Liver (tissue), 8 donors: ENCODE measurements at regions not wholly inside any gene's neighbourhood (a gene's known extent, or its start where the extent isn't known, plus 50 kb on each side); places are given as distances from the start of the nearest gene placed in this dataset.

Experiments
- DNase-seq: peaks from one replicate; pipeline ENCODE4 v3.0.0-alpha.2; 2017; ENCODE audit warnings: low spot score
- H3K27ac ChIP-seq, 2 donors: one replicate each; pipeline ENCODE4 v1.7.0; 2013; ENCODE audit warnings: inconsistent platforms in 2 of 2, low read length in 2 of 2, control low read depth in 1 of 2, low read depth in 1 of 2, mild to moderate bottlenecking in 1 of 2
- H3K27me3 ChIP-seq, 4 donors: one replicate each; pipeline versions ENCODE4 v1.6.1 to v1.7.0; 2013; ENCODE audit warnings: low read length in 3 of 4, inconsistent platforms in 1 of 4, mild to moderate bottlenecking in 1 of 4, moderate library complexity in 1 of 4; ENCODE audit not compliant: control insufficient read depth in 4 of 4, insufficient read depth in 4 of 4
- H3K36me3 ChIP-seq, 4 donors: one replicate each; pipeline versions ENCODE4 v1.6.1 to v1.7.0; 2013; ENCODE audit warnings: low read length in 3 of 4, mild to moderate bottlenecking in 3 of 4, low read depth in 1 of 4, moderate library complexity in 1 of 4; ENCODE audit not compliant: control insufficient read depth in 4 of 4, insufficient read depth in 3 of 4
- H3K4me1 ChIP-seq, 4 donors: one replicate each; pipeline versions ENCODE4 v1.6.1 to v1.7.0; 2013; ENCODE audit warnings: low read length in 3 of 4, mild to moderate bottlenecking in 3 of 4, moderate library complexity in 1 of 4; ENCODE audit not compliant: control insufficient read depth in 4 of 4, insufficient read depth in 4 of 4
- H3K4me3 ChIP-seq, 3 donors: one replicate each; pipeline versions ENCODE4 v1.6.1 to v1.7.0; 2013; ENCODE audit warnings: low read length in 3 of 3, control low read depth in 1 of 3, low read depth in 1 of 3, mild to moderate bottlenecking in 1 of 3
- H3K9ac ChIP-seq, 2 donors: one replicate each; pipeline ENCODE4 v1.7.0; 2013; ENCODE audit warnings: low read length in 2 of 2, mild to moderate bottlenecking in 2 of 2, moderate library complexity in 2 of 2, control low read depth in 1 of 2, low read depth in 1 of 2
- H3K9me3 ChIP-seq, 4 donors: one replicate each; pipeline versions ENCODE4 v1.6.1 to v1.7.0; 2013; ENCODE audit warnings: low read length in 3 of 4; ENCODE audit not compliant: control insufficient read depth in 4 of 4
- CTCF ChIP-seq: fragments of 150-350 bp; IDR thresholded peaks from 2 replicates; pipeline ENCODE4 v1.5.1; 2017; ENCODE audit warnings: improper control_type of control experiment, low read depth, low read length; ENCODE audit not compliant: missing input control
- EGR1 ChIP-seq, 2 donors: IDR thresholded peaks; 2 replicates each; pipeline ENCODE4 v1.6.1; 2016 to 2018; ENCODE audit warnings: antibody characterized with exemption in 2 of 2, low read depth in 2 of 2
- FOXA1 ChIP-seq: IDR thresholded peaks from 2 replicates; pipeline ENCODE4 v1.6.1; 2016; ENCODE audit warnings: antibody characterized with exemption
- FOXA2 ChIP-seq: IDR thresholded peaks from 2 replicates; pipeline ENCODE4 v1.6.1; 2016; ENCODE audit warnings: antibody characterized with exemption
- GABPA ChIP-seq, 2 donors: IDR thresholded peaks in 1 of 2; conservative IDR thresholded peaks in 1 of 2; 2 replicates each; pipeline ENCODE4 v1.6.1; 2016; ENCODE audit warnings: antibody characterized with exemption in 2 of 2, mild to moderate bottlenecking in 1 of 2, moderate library complexity in 1 of 2
- HNF4A ChIP-seq, 2 donors: conservative IDR thresholded peaks; 2 replicates each; pipeline ENCODE4 v1.6.1; 2016; ENCODE audit warnings: antibody characterized with exemption in 2 of 2, mild to moderate bottlenecking in 2 of 2
- HNF4G ChIP-seq: IDR thresholded peaks from 2 replicates; pipeline ENCODE4 v1.6.1; 2016; ENCODE audit warnings: antibody characterized with exemption
- JUND ChIP-seq, 2 donors: IDR thresholded peaks; 2 replicates each; pipeline ENCODE4 v1.6.1; 2016; ENCODE audit warnings: antibody characterized with exemption in 2 of 2
- NR2F2 ChIP-seq: IDR thresholded peaks from 2 replicates; pipeline ENCODE4 v1.6.1; 2016; ENCODE audit warnings: antibody characterized with exemption
- RAD21 ChIP-seq, 2 donors: IDR thresholded peaks; 2 replicates each; pipeline ENCODE4 v1.6.1; 2016; ENCODE audit warnings: antibody characterized with exemption in 2 of 2, mild to moderate bottlenecking in 2 of 2
- REST ChIP-seq: IDR thresholded peaks from 2 replicates; pipeline ENCODE4 v1.6.1; 2016; ENCODE audit warnings: antibody characterized with exemption, mild to moderate bottlenecking
- RXRA ChIP-seq, 2 donors: IDR thresholded peaks; 2 replicates each; pipeline ENCODE4 v1.6.1; 2017 to 2018; ENCODE audit warnings: antibody characterized with exemption in 2 of 2, mild to moderate bottlenecking in 1 of 2
- SP1 ChIP-seq: IDR thresholded peaks from 2 replicates; pipeline ENCODE4 v1.6.1; 2018; ENCODE audit warnings: antibody characterized with exemption, mild to moderate bottlenecking
- TAF1 ChIP-seq: conservative IDR thresholded peaks from 2 replicates; pipeline ENCODE4 v1.6.1; 2016; ENCODE audit warnings: antibody characterized with exemption, mild to moderate bottlenecking
- YY1 ChIP-seq: IDR thresholded peaks from 2 replicates; pipeline ENCODE4 v1.6.1; 2016; ENCODE audit warnings: antibody characterized with exemption, mild to moderate bottlenecking
- ZBTB33 ChIP-seq: IDR thresholded peaks from 2 replicates; pipeline ENCODE4 v1.6.1; 2016; ENCODE audit warnings: antibody characterized with exemption
- WGBS: extraction: QIAGEN DNeasy Blood & Tissue Kit; methylation state at CpG from one replicate; pipeline ENCODE4 v1.1.7; 2013; 5-methylcytosine and 5-hydroxymethylcytosine counted together
- TF ChIP-seq, protein P1 (sequence below): IDR thresholded peaks from 2 replicates; pipeline ENCODE4 v1.6.1; 2016; ENCODE audit warnings: antibody characterized with exemption
- TF ChIP-seq, protein P2 (sequence below): IDR thresholded peaks from 2 replicates; pipeline ENCODE4 v1.6.1; 2016; ENCODE audit warnings: antibody characterized with exemption
- donor health status: healthy.
- donor health status: healthy.
- donor health status: healthy.
- donor health status: healthy.
- donor health status: healthy.

DNA sequence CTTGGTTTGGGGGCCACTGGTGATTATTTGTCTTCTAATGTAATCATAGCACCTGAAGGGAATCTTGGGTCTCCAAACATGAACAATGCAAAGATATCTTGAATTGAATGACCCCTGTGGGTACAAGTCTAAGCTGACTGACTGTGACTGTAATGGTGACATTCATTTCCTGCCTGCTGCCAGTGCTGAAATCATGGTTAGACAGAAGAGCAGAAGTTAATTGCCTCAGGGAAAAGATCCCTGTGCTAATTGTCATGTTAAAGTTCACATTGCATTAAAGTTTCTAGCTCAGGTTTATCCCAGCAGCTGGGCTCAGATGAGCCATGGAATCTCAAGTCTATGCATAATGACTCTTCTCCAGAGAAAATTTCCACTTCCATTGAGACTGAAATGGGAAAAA lies 772.0 kb downstream of the ETS1 start:
- DNase-seq = no peak
- H3K27ac ChIP-seq = no peak overlapping the region
- no peaks in the 10 kb centered on the region for H3K27me3 ChIP-seq
- H3K9me3 ChIP-seq = no peaks in the 10 kb centered on the region
- H3K4me3 ChIP-seq = no peak overlapping the region
- no peaks in the 10 kb centered on the region for H3K4me1 ChIP-seq
- no peaks in the 10 kb centered on the region for H3K36me3 ChIP-seq
- no peak for TF ChIP-seq REST
- TF ChIP-seq ZBTB33 = no peak
- TF ChIP-seq RAD21 (IDR thresholded peaks at IDR 0.05) = no peak
- TF ChIP-seq GABPA (IDR thresholded peaks at IDR 0.05 in 1 of 2, conservative IDR thresholded peaks at IDR 0.05 in 1 of 2) = no peak
- no peak for TF ChIP-seq HNF4A (conservative IDR thresholded peaks at IDR 0.05)
- TF ChIP-seq NR2F2 = no peak
- no peak for TF ChIP-seq JUND (IDR thresholded peaks at IDR 0.05)
- TF ChIP-seq CTCF = no peak
- TF ChIP-seq, protein P1, sequence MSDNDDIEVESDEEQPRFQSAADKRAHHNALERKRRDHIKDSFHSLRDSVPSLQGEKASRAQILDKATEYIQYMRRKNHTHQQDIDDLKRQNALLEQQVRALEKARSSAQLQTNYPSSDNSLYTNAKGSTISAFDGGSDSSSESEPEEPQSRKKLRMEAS = no peak
- no peak for TF ChIP-seq HNF4G
- TF ChIP-seq EGR1 (IDR thresholded peaks at IDR 0.05; ENCODE audit: low read depth in 2 of 2) = no peak
- TF ChIP-seq, protein P2, sequence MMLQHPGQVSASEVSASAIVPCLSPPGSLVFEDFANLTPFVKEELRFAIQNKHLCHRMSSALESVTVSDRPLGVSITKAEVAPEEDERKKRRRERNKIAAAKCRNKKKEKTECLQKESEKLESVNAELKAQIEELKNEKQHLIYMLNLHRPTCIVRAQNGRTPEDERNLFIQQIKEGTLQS = no peak
- TF ChIP-seq TAF1 = no peak
- no peak for TF ChIP-seq FOXA2
- TF ChIP-seq FOXA1 = no peak
- TF ChIP-seq YY1 = no peak
- no peak overlapping the region for H3K9ac ChIP-seq

DNA sequence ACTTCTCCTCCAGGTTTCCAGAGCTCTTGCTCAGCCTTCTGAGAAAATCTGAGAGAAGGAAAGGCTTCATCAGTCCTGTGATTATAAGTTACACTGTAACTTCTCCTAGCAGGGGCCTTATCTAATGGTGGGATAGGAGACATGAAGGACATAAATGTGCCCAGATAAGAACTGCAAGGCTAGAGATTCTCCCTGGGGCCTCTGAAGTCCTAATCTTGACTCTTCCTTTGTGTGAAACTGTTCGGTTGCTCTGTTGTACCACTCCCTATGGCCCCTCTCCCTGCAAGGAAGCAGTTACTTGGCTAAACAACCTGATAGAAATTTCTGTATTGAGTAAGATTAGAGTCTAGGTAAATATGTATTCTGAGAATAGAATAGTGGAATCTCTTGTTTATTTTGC lies 780.9 kb downstream of the ETS1 start:
- DNase-seq = no peak
- WGBS = 83% methylated on average over 1 of the region's 1 CpG
- no peak overlapping the region for H3K9ac ChIP-seq
- peaks cover 0 to 8% (median 2%) of the 10 kb centered on the region in 4 donors for H3K4me1 ChIP-seq
- no peak overlapping the region for H3K27ac ChIP-seq
- no peaks in the 10 kb centered on the region for H3K9me3 ChIP-seq
- H3K27me3 ChIP-seq = no peaks in the 10 kb centered on the region
- no peaks in the 10 kb centered on the region for H3K36me3 ChIP-seq
- H3K4me3 ChIP-seq = no peak overlapping the region
- TF ChIP-seq GABPA (IDR thresholded peaks at IDR 0.05 in 1 of 2, conservative IDR thresholded peaks at IDR 0.05 in 1 of 2) (no peak), RAD21 (IDR thresholded peaks at IDR 0.05) (no peak), NR2F2 (no peak), JUND (IDR thresholded peaks at IDR 0.05) (no peak), YY1 (no peak), TAF1 (no peak), HNF4A (conservative IDR thresholded peaks at IDR 0.05) (no peak), EGR1 (IDR thresholded peaks at IDR 0.05; ENCODE audit: low read depth in 2 of 2) (no peak), ZBTB33 (no peak), HNF4G (no peak), REST (no peak), RXRA (IDR thresholded peaks at IDR 0.05) (no peak), SP1 (no peak)
- TF ChIP-seq, protein P1 = no peak
